ENCODE measurements at regions not wholly inside any gene's neighbourhood (a gene's known extent, or its start where the extent isn't known, plus 50 kb on each side); places are given as distances from the start of the nearest gene placed in this dataset.

DNA sequence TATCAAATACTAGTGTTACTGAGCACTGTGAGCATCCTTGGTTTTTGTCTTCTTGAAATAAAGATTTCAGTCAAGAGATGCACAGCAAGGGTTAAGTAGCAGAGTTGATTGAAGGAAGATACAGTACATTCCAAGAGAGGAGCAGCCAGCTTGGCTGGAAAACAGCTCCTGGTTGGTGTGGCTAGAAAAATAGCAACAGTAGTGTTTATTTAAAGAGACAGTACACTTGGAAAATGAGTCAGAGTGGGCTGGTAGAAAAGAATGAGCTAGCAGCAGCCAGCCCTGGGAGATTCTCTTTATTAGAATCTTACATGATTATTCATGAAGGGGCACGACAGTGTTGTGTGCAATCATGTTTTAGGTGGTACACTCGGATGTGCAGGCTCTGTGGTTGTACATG is 1016.4 kb upstream of the SORCS1 start:
- DNase-seq, result no peak
- Histone ChIP-seq H3K4me1 (no peaks in the 10 kb centered on the region), H3K9me3 (no peaks in the 10 kb centered on the region), H3K27ac (no peak overlapping the region), H3K27me3 (no peaks in the 10 kb centered on the region), H3K36me3 (no peaks in the 10 kb centered on the region), H3K4me3 (no peak overlapping the region)
- 81 to 83% methylated on average over 2 of the region's 2 CpGs for WGBS, 2 donors
- TF ChIP-seq EP300 (IDR thresholded peaks at IDR 0.05), result no peak
- no peak for TF ChIP-seq POLR2A (IDR thresholded peaks at IDR 0.05)
- no peak for TF ChIP-seq POLR2AphosphoS5 (IDR thresholded peaks at IDR 0.05)
- no peak for TF ChIP-seq CTCF (IDR thresholded peaks at IDR 0.05)
- intact Hi-C loops (cut with DNase I), result no loop called here

GRCh38 chr10:108169846-108170245 is 1005.3 kb upstream of the SORCS1 start:
- WGBS, 2 donors, result 76 to 82% methylated on average over 1 of the region's 1 CpG
- intact Hi-C loops (cut with DNase I), result no loop called here
- Histone ChIP-seq H3K27ac (no peak overlapping the region), H3K27me3 (no peaks in the 10 kb centered on the region), H3K4me3 (no peak overlapping the region), H3K36me3 (no peaks in the 10 kb centered on the region), H3K4me1 (no peaks in the 10 kb centered on the region), H3K9me3 (no peaks in the 10 kb centered on the region)
- TF ChIP-seq CTCF (IDR thresholded peaks at IDR 0.05) (no peak), EP300 (IDR thresholded peaks at IDR 0.05) (no peak), POLR2A (IDR thresholded peaks at IDR 0.05) (no peak), POLR2AphosphoS5 (IDR thresholded peaks at IDR 0.05) (no peak)
- DNase-seq, result no peak

- intact Hi-C loops (cut with DNase I), result no loop called here
- no peak for TF ChIP-seq POLR2A (IDR thresholded peaks at IDR 0.05)
- TF ChIP-seq CTCF (IDR thresholded peaks at IDR 0.05), result no peak
- TF ChIP-seq POLR2AphosphoS5 (IDR thresholded peaks at IDR 0.05), result no peak
- H3K9me3 ChIP-seq, result no peaks in the 10 kb centered on the region
- H3K27ac ChIP-seq, result no peak overlapping the region
- no peak overlapping the region for H3K4me3 ChIP-seq
- no peaks in the 10 kb centered on the region for H3K36me3 ChIP-seq
- DNase-seq, result no peak
- H3K4me1 ChIP-seq, result no peaks in the 10 kb centered on the region
- WGBS, 2 donors, result 92 to 96% methylated on average over 2 of the region's 2 CpGs
- no peaks in the 10 kb centered on the region for H3K27me3 ChIP-seq
Measured at GRCh38 chr10:108167766-108168165, 1003.3 kb upstream of the SORCS1 start.

DNA sequence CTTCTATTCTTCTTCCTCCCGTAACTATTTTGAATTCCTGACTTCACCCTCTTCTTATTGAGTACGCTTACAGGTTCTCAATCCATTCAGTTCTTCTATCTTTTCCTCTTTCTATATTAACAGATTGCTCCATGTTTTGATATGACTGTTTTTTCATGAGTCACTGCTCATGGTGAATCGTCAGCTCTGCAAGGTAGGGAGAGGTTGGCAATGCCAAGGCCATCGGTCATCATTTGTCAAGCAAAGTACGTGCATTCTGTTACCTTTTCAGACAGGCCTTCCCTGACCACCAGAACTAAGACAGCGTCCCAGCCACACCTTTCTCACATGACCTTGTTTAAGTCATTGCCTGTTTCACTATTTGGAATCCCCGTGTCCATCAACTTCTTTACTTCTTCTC is 1001.9 kb upstream of the SORCS1 start:
- no peaks in the 10 kb centered on the region for H3K36me3 ChIP-seq
- DNase-seq, result no peak
- H3K4me1 ChIP-seq, result no peaks in the 10 kb centered on the region
- 83 to 88% methylated on average over 7 of the region's 7 CpGs for WGBS, 2 donors
- intact Hi-C loops (cut with DNase I), result no loop called here
- H3K27ac ChIP-seq, result no peak overlapping the region
- H3K4me3 ChIP-seq, result no peak overlapping the region
- H3K9me3 ChIP-seq, result no peaks in the 10 kb centered on the region
- TF ChIP-seq CTCF (IDR thresholded peaks at IDR 0.05) (no peak), EP300 (IDR thresholded peaks at IDR 0.05) (no peak), POLR2AphosphoS5 (IDR thresholded peaks at IDR 0.05) (no peak), POLR2A (IDR thresholded peaks at IDR 0.05) (no peak)
- H3K27me3 ChIP-seq, result no peaks in the 10 kb centered on the region

- DNase-seq, result no peak
- TF ChIP-seq EP300 (IDR thresholded peaks at IDR 0.05) (no peak), POLR2A (IDR thresholded peaks at IDR 0.05) (no peak), POLR2AphosphoS5 (IDR thresholded peaks at IDR 0.05) (no peak), CTCF (IDR thresholded peaks at IDR 0.05) (no peak)
- Histone ChIP-seq H3K4me1 (no peaks in the 10 kb centered on the region), H3K36me3 (no peaks in the 10 kb centered on the region), H3K9me3 (no peaks in the 10 kb centered on the region), H3K4me3 (no peak overlapping the region), H3K27me3 (no peaks in the 10 kb centered on the region), H3K27ac (no peak overlapping the region)
- WGBS, 2 donors, result 83 to 86% methylated on average over 2 of the region's 2 CpGs
- intact Hi-C loops (cut with DNase I), result no loop called here
Measured at GRCh38 chr10:108147346-108147745, 982.8 kb upstream of the SORCS1 start.
